T-helper 1 cell (primary cell): ENCODE measurements at regions not wholly inside any gene's neighbourhood (a gene's known extent, or its start where the extent isn't known, plus 50 kb on each side); places are given as distances from the start of the nearest gene placed in this dataset.
A peak's percentile ranks its signal among the peaks of the same experiment; 100 is the strongest.
"Not testable (repeated sequence)": the region's sequence is repeated elsewhere in the genome, so short reads cannot be mapped to it uniquely, and the experiment has no call there.

Experiments
- DNase-seq, 5 donors: peaks; one replicate each; pipeline ENCODE4 v3.0.0-alpha.2; 2012 to 2020

GRCh38 chr2:176879426-176879995 is 333.1 kb upstream of the HNRNPA3 start:
- DNase-seq, result no peak

GRCh38 chr2:176882045-176882444 is 330.5 kb upstream of the HNRNPA3 start:
- DNase-seq, result not testable (repeated sequence)

GRCh38 chr2:176885001-176885643 is 327.5 kb upstream of the HNRNPA3 start:
- no peak for DNase-seq

DNA sequence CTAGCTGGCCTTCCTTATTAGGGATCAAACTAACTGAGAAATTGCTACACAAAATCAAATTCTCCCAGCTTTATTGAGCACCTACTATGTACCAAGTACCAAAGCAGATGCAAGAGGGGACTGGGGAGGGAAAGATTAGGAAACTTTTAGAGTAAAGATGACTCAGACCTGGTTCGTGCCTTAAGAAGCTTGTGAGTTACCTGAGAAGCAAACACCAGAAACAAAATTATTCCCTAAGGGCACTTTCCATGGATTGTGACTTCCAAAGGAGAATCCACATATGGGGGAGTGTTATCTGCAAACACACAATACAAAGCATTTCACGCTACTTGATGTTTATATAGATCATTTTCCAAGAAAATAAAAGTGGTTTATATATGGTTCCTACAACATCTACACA is 326.9 kb upstream of the HNRNPA3 start:
- no peak for DNase-seq

- no peak for DNase-seq
Measured at GRCh38 chr2:176891105-176891504, 321.5 kb upstream of the HNRNPA3 start.

DNA sequence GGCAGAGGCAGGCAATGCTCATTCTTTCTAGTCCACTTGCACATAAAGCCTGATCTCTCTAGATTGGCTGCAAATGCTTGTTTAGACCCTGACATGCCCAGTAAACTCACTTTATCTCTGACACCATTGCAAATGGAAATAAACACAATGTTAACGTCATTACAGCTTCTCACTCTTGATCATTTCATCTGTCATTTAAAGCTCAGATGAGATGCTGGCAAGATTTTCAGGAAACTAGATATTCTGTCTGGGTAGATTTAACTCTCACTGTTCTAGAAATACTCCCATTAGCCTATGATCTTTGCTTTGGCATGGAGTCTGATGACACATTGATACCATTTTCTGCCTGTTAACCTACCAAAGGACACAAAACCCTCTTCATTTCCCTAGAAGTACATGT is 320.7 kb upstream of the HNRNPA3 start:
- DNase-seq, result no peak

DNA sequence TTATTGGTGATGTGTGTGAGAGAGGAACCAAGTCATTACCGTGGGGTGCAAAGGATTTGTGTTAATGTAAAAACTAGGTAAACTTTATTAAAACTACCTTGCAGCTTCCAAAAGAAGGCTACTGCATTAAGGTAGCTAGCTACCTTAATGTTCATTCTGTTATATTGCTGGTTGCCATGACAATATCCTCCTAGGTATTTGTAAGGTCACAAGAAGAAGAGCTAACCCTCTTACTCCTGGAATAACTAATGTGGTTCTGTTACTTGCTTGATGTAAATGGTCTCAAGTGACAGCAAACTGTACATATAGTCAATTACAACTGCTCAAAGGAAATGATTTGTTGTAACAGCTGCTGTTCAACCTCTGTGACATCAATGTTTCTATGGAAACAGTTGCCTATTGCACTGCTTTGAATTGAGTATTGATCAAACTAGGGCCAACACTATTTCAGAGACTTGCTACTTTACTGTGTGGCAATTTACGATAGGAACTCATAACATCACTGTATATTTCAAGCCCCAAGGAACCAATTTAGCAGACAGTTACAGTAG is 319.8 kb upstream of the HNRNPA3 start:
- no peak for DNase-seq

- no peak for DNase-seq
Measured at GRCh38 chr2:176895158-176895557, 317.4 kb upstream of the HNRNPA3 start.

GRCh38 chr2:176902454-176902853 is 310.1 kb upstream of the HNRNPA3 start:
- DNase-seq, result no peak

- not testable (repeated sequence) for DNase-seq
Measured at GRCh38 chr2:176904053-176904452, 308.5 kb upstream of the HNRNPA3 start.

- no peak for DNase-seq
Measured at GRCh38 chr2:176907341-176907740, 305.3 kb upstream of the HNRNPA3 start.

GRCh38 chr2:176910828-176911227 is 301.8 kb upstream of the HNRNPA3 start:
- DNase-seq, result no peak

DNA sequence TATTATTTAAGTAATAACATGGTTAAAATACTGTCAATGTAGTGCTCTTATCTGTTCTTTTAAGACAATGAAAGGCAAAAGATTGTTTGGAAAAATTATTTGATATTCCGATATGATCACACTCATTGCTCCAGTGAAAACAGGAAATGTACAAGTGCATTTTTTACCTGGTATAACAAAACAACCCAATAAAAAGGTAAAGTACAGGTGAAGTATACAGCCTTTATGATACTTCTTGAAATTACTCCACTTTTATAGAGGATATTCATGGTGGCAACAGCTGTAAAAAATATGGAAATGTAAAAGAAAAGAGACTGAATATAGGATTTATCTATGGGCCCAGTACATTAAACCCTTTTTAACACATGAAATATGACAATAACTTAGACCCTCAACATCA is 298.6 kb upstream of the HNRNPA3 start:
- no peak for DNase-seq

DNA sequence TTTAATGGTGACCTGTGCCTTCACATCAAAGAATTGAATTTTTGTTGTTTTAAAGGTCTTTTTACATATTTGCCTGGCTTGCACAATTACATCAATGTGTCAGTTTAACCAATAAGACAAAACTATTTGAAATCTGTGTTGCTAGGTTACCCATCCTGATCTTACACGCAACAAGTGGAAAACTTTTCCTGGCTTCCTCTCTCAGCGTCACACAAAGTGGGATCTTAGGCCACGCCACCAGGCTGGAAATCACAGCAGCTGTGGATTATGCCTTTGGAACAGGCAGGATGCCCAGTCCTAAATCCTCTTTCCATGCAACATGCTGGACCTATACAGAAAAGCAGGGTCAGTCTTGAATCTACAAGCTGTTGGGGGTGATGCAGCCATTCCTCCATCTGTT is 298.2 kb upstream of the HNRNPA3 start:
- no peak for DNase-seq

- not testable (repeated sequence) for DNase-seq
Measured at GRCh38 chr2:176922545-176922944, 290.0 kb upstream of the HNRNPA3 start.

GRCh38 chr2:176923205-176923604 is 289.4 kb upstream of the HNRNPA3 start:
- no peak for DNase-seq

GRCh38 chr2:176924909-176925534 is 287.6 kb upstream of the HNRNPA3 start:
- no peak for DNase-seq

GRCh38 chr2:176926453-176926852 is 286.1 kb upstream of the HNRNPA3 start:
- no peak for DNase-seq

DNA sequence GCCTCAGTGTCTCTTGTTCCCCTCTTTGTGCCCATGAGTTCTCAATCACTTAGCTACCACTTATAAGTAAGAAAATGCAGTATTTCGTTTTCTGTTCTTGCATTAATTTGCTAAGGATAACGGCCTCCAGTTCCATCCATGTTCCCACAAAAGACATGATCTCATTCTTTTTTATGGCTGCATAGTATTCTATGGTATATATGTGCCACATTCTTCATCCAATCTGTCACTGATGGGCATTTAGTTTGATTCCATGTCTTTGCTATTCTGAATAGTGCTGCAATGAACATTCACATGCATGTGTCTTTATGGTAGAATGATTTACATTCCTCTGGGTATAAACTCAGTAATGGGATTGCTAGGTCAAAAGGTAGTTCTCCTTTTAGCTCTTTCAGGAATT is 283.2 kb upstream of the HNRNPA3 start:
- DNase-seq, result not testable (repeated sequence)

DNA sequence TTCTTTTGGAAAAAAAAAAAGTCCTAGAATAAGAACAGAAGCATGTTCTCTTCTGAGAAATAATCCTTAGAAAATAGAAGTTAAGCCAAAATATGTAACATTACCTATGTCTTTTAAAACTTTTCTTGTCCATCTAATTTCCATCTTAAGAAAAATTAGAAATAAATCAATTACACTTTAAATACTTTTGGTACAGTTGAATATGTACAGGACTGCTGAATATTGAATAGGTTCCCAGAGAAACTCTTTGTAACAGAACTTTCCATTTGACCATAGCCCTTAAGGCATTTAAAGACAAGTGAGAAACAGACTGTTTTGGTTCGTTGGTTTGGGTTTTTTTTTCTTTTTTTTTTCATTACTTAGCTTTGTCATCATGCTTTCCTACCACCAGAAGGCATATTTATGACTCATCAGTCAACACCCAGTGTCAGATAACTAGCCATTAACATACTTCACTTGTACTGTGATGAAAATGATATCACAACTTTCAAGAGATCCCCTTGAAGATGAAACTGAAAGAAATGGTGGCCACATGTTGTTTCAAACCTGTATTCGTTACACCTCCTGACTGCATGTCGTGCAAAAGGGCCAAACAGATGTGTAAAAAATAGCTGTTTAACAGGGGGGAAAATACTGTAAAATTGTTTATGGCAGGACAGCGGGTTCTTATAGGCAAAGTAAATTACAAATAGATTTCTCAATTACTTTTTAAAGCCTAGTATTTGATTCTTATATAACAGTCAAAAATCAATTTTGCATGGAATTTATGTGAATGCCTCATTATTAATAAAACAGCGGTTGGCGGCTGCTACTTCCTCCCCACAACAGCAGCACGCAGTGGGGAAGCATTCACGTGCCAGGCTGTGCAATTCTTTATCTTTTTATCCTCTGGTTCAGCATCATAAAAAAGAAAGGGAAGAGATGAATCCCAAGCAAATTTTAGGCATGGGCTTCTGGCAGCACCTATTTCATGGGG is 280.7 kb upstream of the HNRNPA3 start:
- peak in 1 of 5 donors; percentile 92 for DNase-seq

- peak in 1 of 5 donors; percentile 22 for DNase-seq
Measured at GRCh38 chr2:176934131-176934530, 278.5 kb upstream of the HNRNPA3 start.

DNA sequence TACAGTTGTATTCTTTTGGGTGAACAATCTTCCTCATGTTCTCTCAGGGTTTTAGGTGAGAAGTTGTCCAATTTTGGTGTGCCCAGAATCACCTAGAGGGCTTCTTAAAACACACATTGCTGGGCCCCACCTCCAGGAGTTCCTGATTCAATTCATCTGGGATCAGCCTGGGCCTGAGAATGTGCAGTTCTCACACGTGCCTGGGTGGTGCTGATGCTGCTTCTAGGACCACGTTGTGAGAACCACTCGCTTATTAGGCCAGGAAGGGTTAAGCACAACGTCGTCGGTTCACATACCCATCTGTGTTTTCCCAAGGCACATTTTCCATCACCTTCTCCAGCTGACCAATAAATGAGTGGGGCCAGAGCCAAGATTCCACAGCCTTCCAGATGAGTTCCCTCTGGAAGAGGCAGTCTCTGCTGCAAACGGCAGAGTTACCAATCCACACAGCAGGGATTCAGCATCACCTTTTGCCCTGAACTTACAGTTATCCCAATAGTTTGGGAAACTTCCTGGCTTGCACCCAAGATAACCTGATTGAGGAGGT is 277.7 kb upstream of the HNRNPA3 start:
- no peak for DNase-seq
